Vagina (tissue), 2 donors: ENCODE measurements at regions not wholly inside any gene's neighbourhood (a gene's known extent, or its start where the extent isn't known, plus 50 kb on each side); places are given as distances from the start of the nearest gene placed in this dataset. TPM values are rescaled to one million over a fixed set of nuclear protein-coding genes. Genes with fewer than 3 reads are reported as not detected.
A peak's percentile ranks its signal among the peaks of the same experiment; 100 is the strongest.

ENCODE experiments used
- DNase-seq, 2 donors: peaks; one replicate each; pipeline ENCODE4 v3.0.0-alpha.2; 2017; ENCODE audit errors: extremely low spot score in 2 of 2
- H3K27ac ChIP-seq: fragments of 200-600 bp; sonication (generic); one replicate; pipeline ENCODE4 v1.5.1; 2019
- H3K27me3 ChIP-seq: fragments of 200-600 bp; sonication (generic); one replicate; pipeline ENCODE4 v1.5.1; 2019
- H3K36me3 ChIP-seq, 2 donors: fragments of 200-600 bp; sonication (generic); one replicate each; pipeline ENCODE4 v1.5.1; 2017 to 2019
- H3K4me1 ChIP-seq: fragments of 200-600 bp; sonication (generic); one replicate; pipeline ENCODE4 v1.5.1; 2019
- H3K4me3 ChIP-seq, 2 donors: fragments of 200-600 bp; sonication (generic); 1 replicate in 1 of 2; 2 replicates in 1 of 2; pipeline ENCODE4 v1.5.1; 2016 to 2019
- H3K9me3 ChIP-seq: fragments of 200-600 bp; sonication (generic); one replicate; pipeline ENCODE4 v1.5.1; 2019
- POLR2A ChIP-seq, 2 donors: fragments of 450-650 bp; IDR thresholded peaks; one replicate each; pipeline ENCODE4 v1.6.1; 2017; ENCODE audit warnings: antibody characterized with exemption in 2 of 2, mild to moderate bottlenecking in 2 of 2, moderate library complexity in 2 of 2
- POLR2AphosphoS5 ChIP-seq, 2 donors: sonication (generic); formaldehyde crosslinking; IDR thresholded peaks; one replicate each; pipeline ENCODE4 v1.9.0; 2017; ENCODE audit warnings: antibody characterized with exemption in 2 of 2, mild to moderate bottlenecking in 2 of 2, low read depth in 1 of 2; ENCODE audit not compliant: insufficient read depth in 1 of 2
- intact Hi-C: fragments of 100-400 bp; cut with DNase I; formaldehyde crosslinking; loops from one replicate; pipeline ENCODE4 v1.15.1; 2023
- small RNA-seq: library from RNA; depleted of rRNA; stranded (forward); fragments of <200 nt; gene quantifications from one replicate; pipeline ENCODE3, GENCODE V24; 2016
- TF ChIP-seq, protein P1 (sequence below), 3 experiments: fragments of 450-650 bp in 2 of 3; fragments of 200-600 bp in 1 of 3; sonication (generic) in 1 of 3; IDR thresholded peaks; one replicate each; pipeline ENCODE4 v1.5.1; 2017 to 2019; ENCODE audit warnings: antibody characterized with exemption in 3 of 3, mild to moderate bottlenecking in 2 of 3, moderate library complexity in 2 of 3

GRCh38 chr9:38120961-38121360 lies 51.9 kb upstream of the SHB start:
- H3K4me3 ChIP-seq, result no peak overlapping the region

GRCh38 chr9:38119560-38120236 lies 50.7 kb upstream of the SHB start:
- intact Hi-C loops, result no loop called here

More at GRCh38 chr9:38120961-38121360, 51.9 kb upstream of the SHB start:
- TF ChIP-seq, protein P1, sequence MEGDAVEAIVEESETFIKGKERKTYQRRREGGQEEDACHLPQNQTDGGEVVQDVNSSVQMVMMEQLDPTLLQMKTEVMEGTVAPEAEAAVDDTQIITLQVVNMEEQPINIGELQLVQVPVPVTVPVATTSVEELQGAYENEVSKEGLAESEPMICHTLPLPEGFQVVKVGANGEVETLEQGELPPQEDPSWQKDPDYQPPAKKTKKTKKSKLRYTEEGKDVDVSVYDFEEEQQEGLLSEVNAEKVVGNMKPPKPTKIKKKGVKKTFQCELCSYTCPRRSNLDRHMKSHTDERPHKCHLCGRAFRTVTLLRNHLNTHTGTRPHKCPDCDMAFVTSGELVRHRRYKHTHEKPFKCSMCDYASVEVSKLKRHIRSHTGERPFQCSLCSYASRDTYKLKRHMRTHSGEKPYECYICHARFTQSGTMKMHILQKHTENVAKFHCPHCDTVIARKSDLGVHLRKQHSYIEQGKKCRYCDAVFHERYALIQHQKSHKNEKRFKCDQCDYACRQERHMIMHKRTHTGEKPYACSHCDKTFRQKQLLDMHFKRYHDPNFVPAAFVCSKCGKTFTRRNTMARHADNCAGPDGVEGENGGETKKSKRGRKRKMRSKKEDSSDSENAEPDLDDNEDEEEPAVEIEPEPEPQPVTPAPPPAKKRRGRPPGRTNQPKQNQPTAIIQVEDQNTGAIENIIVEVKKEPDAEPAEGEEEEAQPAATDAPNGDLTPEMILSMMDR (IDR thresholded peaks at IDR 0.05), result no peak
- no peak for TF ChIP-seq POLR2AphosphoS5 (IDR thresholded peaks at IDR 0.05; ENCODE audit: insufficient read depth in 1 of 2, low read depth in 1 of 2)
- no peak for TF ChIP-seq POLR2A (IDR thresholded peaks at IDR 0.05)
- intact Hi-C loops, result no loop called here
- peak in 1 of 2 donors; percentile 49 for DNase-seq
- Histone ChIP-seq H3K9me3 (no peaks in the 10 kb centered on the region), H3K27ac (no peak overlapping the region), H3K4me1 (no peaks in the 10 kb centered on the region), H3K36me3 (no peaks in the 10 kb centered on the region), H3K27me3 (no peaks in the 10 kb centered on the region)

GRCh38 chr9:38118862-38119438 lies 49.9 kb upstream of the SHB start:
- intact Hi-C loops, result no loop called here
- TF ChIP-seq POLR2A (IDR thresholded peaks at IDR 0.05) (no peak), POLR2AphosphoS5 (IDR thresholded peaks at IDR 0.05; ENCODE audit: insufficient read depth in 1 of 2, low read depth in 1 of 2) (no peak)
- TF ChIP-seq, protein P1 (IDR thresholded peaks at IDR 0.05), result no peak
- DNase-seq, result no peak

More at GRCh38 chr9:38119560-38120236, 50.7 kb upstream of the SHB start:
- DNase-seq, result no peak
- H3K36me3 ChIP-seq, result no peaks in the 10 kb centered on the region
- H3K4me3 ChIP-seq, result no peak overlapping the region
- H3K27ac ChIP-seq, result no peak overlapping the region
- H3K4me1 ChIP-seq, result no peaks in the 10 kb centered on the region
- no peak for TF ChIP-seq POLR2AphosphoS5 (IDR thresholded peaks at IDR 0.05; ENCODE audit: insufficient read depth in 1 of 2, low read depth in 1 of 2)
- TF ChIP-seq, protein P1 (IDR thresholded peaks at IDR 0.05), result no peak
- no peak for TF ChIP-seq POLR2A (IDR thresholded peaks at IDR 0.05)
- no peaks in the 10 kb centered on the region for H3K27me3 ChIP-seq
- no peaks in the 10 kb centered on the region for H3K9me3 ChIP-seq

More at GRCh38 chr9:38118862-38119438, 49.9 kb upstream of the SHB start:
- no peaks in the 10 kb centered on the region for H3K36me3 ChIP-seq
- H3K4me3 ChIP-seq, result no peak overlapping the region
- no peaks in the 10 kb centered on the region for H3K27me3 ChIP-seq
- H3K9me3 ChIP-seq, result no peaks in the 10 kb centered on the region
- no peak overlapping the region for H3K27ac ChIP-seq
- no peaks in the 10 kb centered on the region for H3K4me1 ChIP-seq

Small RNA genes in the stretch of these regions (small RNA-seq; reads per million reads assigned to genes)
- gene RF00096, result not detected
